ENCODE measurements at regions not wholly inside any gene's neighbourhood (a gene's known extent, or its start where the extent isn't known, plus 50 kb on each side); places are given as distances from the start of the nearest gene placed in this dataset.

DNA sequence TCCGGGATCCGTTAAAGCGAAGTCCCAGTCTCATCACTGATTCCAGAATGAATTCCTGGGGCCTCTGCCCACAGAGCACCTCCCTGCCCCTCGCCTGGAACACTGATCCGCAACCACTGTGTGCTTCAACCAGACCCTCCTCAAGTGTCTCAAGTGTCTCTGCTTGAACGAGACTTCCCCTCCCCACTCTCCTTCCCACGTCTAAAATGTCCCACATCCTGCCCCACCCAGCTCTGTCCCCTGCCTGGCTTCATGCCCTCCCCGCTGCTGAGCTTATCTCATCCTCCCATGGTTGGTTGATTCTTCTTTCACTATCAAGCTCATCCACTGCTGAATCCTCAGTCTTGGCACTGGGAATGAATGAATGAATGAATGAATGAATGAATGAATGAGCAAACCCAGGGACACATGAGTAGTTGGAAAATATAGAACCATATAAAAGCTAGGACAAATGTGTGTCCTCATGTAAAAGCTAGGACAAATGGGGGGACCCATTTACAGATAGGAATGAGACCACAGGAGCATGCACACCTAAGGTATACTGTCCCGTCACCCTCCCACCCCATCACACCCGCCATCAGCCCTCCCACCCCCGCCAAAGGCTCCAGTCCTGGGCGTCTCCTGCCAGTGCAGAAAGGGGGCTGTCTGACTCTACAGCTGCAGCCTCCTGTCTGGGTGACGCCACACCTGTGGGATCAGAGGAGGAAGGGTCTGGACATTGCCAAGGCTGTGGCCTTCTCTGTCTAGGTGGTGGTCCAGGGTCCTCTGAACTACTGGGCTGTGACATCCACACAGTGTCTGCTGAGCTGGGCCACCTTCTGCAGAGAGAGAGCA is 71.4 kb upstream of the LINC01488 start:
- no peak overlapping the region for H3K4me2 ChIP-seq (ENCODE audit: low read depth, low read length, poor library complexity, severe bottlenecking)
- no peak for DNase-seq
- H3K27ac ChIP-seq (ENCODE audit: low read length), result no peak overlapping the region
- H3K4me1 ChIP-seq (ENCODE audit: low read length), result no peaks in the 10 kb centered on the region
- no peaks in the 10 kb centered on the region for H3K36me3 ChIP-seq (ENCODE audit: insufficient read depth, low read length)
- no peaks in the 10 kb centered on the region for H4K20me1 ChIP-seq (ENCODE audit: insufficient read depth, low read depth, low read length)
- H3K27me3 ChIP-seq (ENCODE audit: low read length), result no peaks in the 10 kb centered on the region
- H3K9me2 ChIP-seq (replicated peaks; ENCODE audit: insufficient read depth, low read length), result no peaks in the 10 kb centered on the region
- H3K9me3 ChIP-seq (ENCODE audit: low read length), result no peaks in the 10 kb centered on the region
- H3K79me2 ChIP-seq (ENCODE audit: low read length), result no peaks in the 10 kb centered on the region
- H3K4me3 ChIP-seq (ENCODE audit: low read length), result no peak overlapping the region
- H3K9ac ChIP-seq (ENCODE audit: low read length), result no peak overlapping the region
- H2AFZ ChIP-seq (ENCODE audit: low read length), result no peak overlapping the region

DNA sequence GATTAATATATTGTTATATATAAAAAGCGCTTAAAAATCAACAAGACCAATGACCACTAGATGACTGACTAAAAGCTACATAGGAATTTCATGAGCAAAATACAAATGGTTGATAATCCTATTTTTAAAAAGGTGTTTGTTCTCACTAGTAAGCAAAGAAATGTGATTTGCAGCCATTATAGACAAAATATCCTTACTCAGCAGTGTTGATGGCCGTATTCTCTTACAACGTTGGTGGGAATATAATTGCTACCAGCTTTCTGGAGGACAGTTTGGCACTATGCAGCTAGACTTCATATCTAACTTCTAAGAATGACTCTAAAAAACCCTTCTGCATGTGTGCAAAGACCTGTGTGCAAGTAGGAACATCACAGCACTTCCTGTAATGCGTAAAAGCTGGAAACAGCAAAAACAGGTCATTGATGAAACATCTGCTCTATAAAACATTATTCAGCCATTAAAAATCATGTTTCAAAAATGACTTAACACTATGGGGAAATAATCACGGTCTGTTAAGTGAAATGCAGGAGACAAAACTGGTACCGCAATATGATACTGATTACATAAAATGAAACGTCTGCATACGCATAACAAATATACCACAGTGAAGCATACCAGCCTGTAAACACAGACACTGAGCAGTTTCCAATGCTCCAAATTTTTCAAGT is 70.1 kb upstream of the LINC01488 start:
- no peaks in the 10 kb centered on the region for H3K9me2 ChIP-seq (replicated peaks; ENCODE audit: insufficient read depth, low read length)
- DNase-seq, result no peak
- no peak overlapping the region for H2AFZ ChIP-seq (ENCODE audit: low read length)
- H3K27me3 ChIP-seq (ENCODE audit: low read length), result no peaks in the 10 kb centered on the region
- H3K27ac ChIP-seq (ENCODE audit: low read length), result no peak overlapping the region
- no peaks in the 10 kb centered on the region for H4K20me1 ChIP-seq (ENCODE audit: insufficient read depth, low read depth, low read length)
- H3K4me3 ChIP-seq (ENCODE audit: low read length), result no peak overlapping the region
- H3K9me3 ChIP-seq (ENCODE audit: low read length), result no peaks in the 10 kb centered on the region
- no peaks in the 10 kb centered on the region for H3K4me1 ChIP-seq (ENCODE audit: low read length)
- no peaks in the 10 kb centered on the region for H3K79me2 ChIP-seq (ENCODE audit: low read length)
- no peaks in the 10 kb centered on the region for H3K36me3 ChIP-seq (ENCODE audit: insufficient read depth, low read length)
- H3K9ac ChIP-seq (ENCODE audit: low read length), result no peak overlapping the region
- H3K4me2 ChIP-seq (ENCODE audit: low read depth, low read length, poor library complexity, severe bottlenecking), result no peak overlapping the region

DNA sequence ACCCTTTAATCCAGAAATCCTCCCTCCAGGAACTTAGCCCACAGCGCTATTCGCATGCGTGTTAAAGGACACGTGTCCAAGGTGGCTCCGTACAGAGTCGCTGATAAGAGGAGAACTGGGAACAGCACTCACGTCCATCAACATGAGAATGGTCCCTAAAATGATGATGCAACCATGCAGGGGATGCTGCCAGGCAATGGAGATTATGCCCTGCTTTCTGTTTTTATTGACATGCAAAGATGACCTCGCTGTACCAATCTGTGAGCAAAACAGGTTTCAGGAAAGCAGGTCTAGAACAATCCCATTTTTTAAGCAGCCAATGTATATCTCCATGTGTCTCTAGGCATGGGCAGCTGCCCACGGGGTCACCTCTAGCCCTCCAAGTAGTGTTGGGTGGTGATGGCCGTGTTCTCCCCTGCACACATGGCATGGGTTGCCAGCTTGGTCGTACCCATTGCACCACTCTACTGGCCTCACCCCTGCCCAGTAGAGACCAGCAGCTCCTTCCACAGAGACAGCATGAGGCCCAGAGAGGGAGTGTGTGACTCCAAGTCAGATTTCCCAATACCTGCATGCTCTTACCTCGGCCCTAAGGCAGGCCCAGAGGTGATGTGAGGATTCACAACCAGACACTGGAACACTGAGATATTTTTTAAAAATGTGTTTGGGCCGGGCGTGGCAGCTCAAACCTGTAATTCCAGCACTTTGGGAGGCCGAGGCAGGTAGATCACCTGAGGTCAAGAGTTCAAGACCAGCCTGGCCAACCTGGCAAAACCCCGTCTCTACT is 68.3 kb upstream of the LINC01488 start:
- Histone ChIP-seq H4K20me1 (ENCODE audit: insufficient read depth, low read depth, low read length) (no peaks in the 10 kb centered on the region), H3K9me3 (ENCODE audit: low read length) (no peaks in the 10 kb centered on the region), H3K4me1 (ENCODE audit: low read length) (no peaks in the 10 kb centered on the region), H3K79me2 (ENCODE audit: low read length) (no peaks in the 10 kb centered on the region), H3K9ac (ENCODE audit: low read length) (no peak overlapping the region), H3K9me2 (replicated peaks; ENCODE audit: insufficient read depth, low read length) (no peaks in the 10 kb centered on the region), H3K27ac (ENCODE audit: low read length) (no peak overlapping the region), H3K4me3 (ENCODE audit: low read length) (no peak overlapping the region), H3K36me3 (ENCODE audit: insufficient read depth, low read length) (no peaks in the 10 kb centered on the region), H3K27me3 (ENCODE audit: low read length) (no peaks in the 10 kb centered on the region), H3K4me2 (ENCODE audit: low read depth, low read length, poor library complexity, severe bottlenecking) (no peak overlapping the region), H2AFZ (ENCODE audit: low read length) (no peak overlapping the region)
- DNase-seq, result no peak

DNA sequence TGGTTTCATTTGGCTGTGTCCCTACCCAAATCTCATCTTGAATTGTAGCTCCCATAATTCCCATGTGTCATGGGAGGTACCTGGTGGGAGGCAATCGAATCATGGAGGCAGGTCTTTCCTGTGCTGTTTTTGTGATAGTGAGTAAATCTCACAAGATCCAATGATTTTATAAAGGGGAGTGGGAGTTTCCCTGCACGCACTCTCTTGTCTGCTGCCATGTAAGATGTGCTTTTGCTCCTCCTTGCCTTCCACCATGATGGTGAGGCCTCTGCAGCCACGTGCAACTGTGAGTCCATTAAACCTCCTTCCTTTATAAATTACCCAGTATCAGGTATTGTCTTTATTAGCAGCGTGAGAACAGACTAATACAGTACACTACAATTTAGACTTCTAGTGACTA is 67.5 kb upstream of the LINC01488 start:
- Histone ChIP-seq H3K4me1 (ENCODE audit: low read length) (no peaks in the 10 kb centered on the region), H3K9ac (ENCODE audit: low read length) (no peak overlapping the region), H3K79me2 (ENCODE audit: low read length) (no peaks in the 10 kb centered on the region), H4K20me1 (ENCODE audit: insufficient read depth, low read depth, low read length) (no peaks in the 10 kb centered on the region), H3K27me3 (ENCODE audit: low read length) (no peaks in the 10 kb centered on the region), H3K36me3 (ENCODE audit: insufficient read depth, low read length) (no peaks in the 10 kb centered on the region), H3K9me2 (replicated peaks; ENCODE audit: insufficient read depth, low read length) (no peaks in the 10 kb centered on the region), H3K4me2 (ENCODE audit: low read depth, low read length, poor library complexity, severe bottlenecking) (no peak overlapping the region), H2AFZ (ENCODE audit: low read length) (no peak overlapping the region), H3K9me3 (ENCODE audit: low read length) (no peaks in the 10 kb centered on the region), H3K27ac (ENCODE audit: low read length) (no peak overlapping the region), H3K4me3 (ENCODE audit: low read length) (no peak overlapping the region)
- no peak for DNase-seq

DNA sequence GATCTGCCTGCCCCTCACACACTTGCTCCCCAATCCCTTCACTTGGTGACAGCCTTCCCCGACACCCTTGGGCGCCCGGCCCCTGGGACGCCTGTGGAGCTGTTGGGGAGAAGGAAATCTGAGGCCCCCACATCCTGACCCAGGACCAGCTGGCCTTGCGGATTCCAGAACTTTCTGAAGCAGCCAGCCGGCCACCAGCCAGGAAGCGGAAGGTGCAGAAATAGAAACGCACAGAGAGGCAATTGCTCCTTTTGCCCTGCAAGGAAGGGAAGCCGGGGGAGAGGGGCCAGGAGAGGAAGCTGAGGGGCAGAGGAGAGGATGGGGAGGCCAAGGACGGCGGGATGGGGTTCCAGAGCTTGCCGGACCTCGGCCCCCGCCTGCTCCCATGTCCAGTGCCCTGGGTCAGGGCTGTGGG is 66.7 kb upstream of the LINC01488 start:
- H3K79me2 ChIP-seq (ENCODE audit: low read length), result no peaks in the 10 kb centered on the region
- H3K4me1 ChIP-seq (ENCODE audit: low read length), result no peaks in the 10 kb centered on the region
- no peak overlapping the region for H3K9ac ChIP-seq (ENCODE audit: low read length)
- H2AFZ ChIP-seq (ENCODE audit: low read length), result no peak overlapping the region
- no peaks in the 10 kb centered on the region for H3K9me3 ChIP-seq (ENCODE audit: low read length)
- no peak overlapping the region for H3K27ac ChIP-seq (ENCODE audit: low read length)
- no peaks in the 10 kb centered on the region for H3K9me2 ChIP-seq (replicated peaks; ENCODE audit: insufficient read depth, low read length)
- H3K4me2 ChIP-seq (ENCODE audit: low read depth, low read length, poor library complexity, severe bottlenecking), result no peak overlapping the region
- H3K4me3 ChIP-seq (ENCODE audit: low read length), result no peak overlapping the region
- no peaks in the 10 kb centered on the region for H3K27me3 ChIP-seq (ENCODE audit: low read length)
- no peaks in the 10 kb centered on the region for H4K20me1 ChIP-seq (ENCODE audit: insufficient read depth, low read depth, low read length)
- H3K36me3 ChIP-seq (ENCODE audit: insufficient read depth, low read length), result no peaks in the 10 kb centered on the region
- no peak for DNase-seq

DNA sequence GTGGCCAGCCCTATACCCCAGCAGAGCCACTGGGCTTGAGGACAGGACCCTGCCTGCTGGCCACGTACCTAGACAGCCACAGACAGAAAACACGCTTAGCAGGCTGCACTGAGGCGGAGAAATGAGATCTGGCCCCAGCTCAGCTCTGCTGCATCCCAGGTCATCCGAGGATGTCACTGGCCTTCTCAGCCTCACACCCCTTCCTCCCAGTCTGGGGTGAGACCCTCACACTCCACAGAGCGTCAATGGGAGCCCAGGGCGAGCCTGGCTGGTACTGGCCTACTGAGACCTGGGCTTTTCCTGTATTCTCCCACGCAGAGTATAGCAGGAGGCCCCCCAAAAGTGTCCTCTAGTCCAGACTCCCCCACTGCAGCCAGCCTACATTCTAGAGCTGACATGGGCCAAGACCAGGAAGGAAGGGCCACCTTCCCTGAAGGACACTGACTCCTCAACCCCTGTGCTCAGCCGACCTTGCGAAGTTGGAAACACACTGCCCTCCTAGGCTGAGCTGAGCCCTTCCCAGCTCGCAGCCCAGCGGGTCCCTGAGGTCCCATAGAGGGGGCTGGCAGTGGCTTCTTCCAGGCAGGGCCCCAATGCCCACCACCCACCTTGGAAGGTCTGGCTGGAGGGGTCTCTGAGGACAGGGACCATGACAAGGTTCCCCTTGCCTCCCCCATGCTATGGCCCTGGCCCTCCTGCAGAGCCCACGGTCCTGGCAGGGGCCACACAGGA is 65.9 kb upstream of the LINC01488 start:
- Histone ChIP-seq H3K9ac (ENCODE audit: low read length) (no peak overlapping the region), H2AFZ (ENCODE audit: low read length) (no peak overlapping the region), H3K4me2 (ENCODE audit: low read depth, low read length, poor library complexity, severe bottlenecking) (no peak overlapping the region), H3K4me1 (ENCODE audit: low read length) (no peaks in the 10 kb centered on the region), H3K27ac (ENCODE audit: low read length) (no peak overlapping the region), H3K27me3 (ENCODE audit: low read length) (no peaks in the 10 kb centered on the region), H3K4me3 (ENCODE audit: low read length) (no peak overlapping the region), H3K9me3 (ENCODE audit: low read length) (no peaks in the 10 kb centered on the region), H3K79me2 (ENCODE audit: low read length) (no peaks in the 10 kb centered on the region), H4K20me1 (ENCODE audit: insufficient read depth, low read depth, low read length) (no peaks in the 10 kb centered on the region), H3K36me3 (ENCODE audit: insufficient read depth, low read length) (no peaks in the 10 kb centered on the region), H3K9me2 (replicated peaks; ENCODE audit: insufficient read depth, low read length) (no peaks in the 10 kb centered on the region)
- no peak for DNase-seq

DNA sequence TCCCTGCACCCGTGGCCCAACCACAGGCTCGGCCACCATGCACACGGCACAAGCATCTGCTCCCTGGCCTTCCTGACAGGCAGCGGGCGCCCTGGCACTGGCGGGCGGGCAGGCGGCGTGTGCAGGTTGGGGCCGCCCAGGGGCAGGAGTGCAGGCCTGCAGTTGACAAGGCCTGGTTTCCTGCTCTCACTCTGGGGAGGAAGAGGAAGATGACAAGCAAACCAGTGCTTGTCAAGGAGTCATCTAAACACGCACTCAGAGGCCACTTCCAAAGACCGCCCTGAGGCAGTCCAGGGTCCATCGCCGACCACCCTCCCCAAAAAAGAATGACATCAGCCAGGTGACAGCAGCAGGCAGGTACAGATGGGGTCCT is 65.3 kb upstream of the LINC01488 start:
- Histone ChIP-seq H3K4me2 (ENCODE audit: low read depth, low read length, poor library complexity, severe bottlenecking) (no peak overlapping the region), H3K79me2 (ENCODE audit: low read length) (no peaks in the 10 kb centered on the region), H4K20me1 (ENCODE audit: insufficient read depth, low read depth, low read length) (no peaks in the 10 kb centered on the region), H2AFZ (ENCODE audit: low read length) (no peak overlapping the region), H3K9me3 (ENCODE audit: low read length) (no peaks in the 10 kb centered on the region), H3K36me3 (ENCODE audit: insufficient read depth, low read length) (no peaks in the 10 kb centered on the region), H3K4me3 (ENCODE audit: low read length) (no peak overlapping the region), H3K27me3 (ENCODE audit: low read length) (no peaks in the 10 kb centered on the region), H3K9me2 (replicated peaks; ENCODE audit: insufficient read depth, low read length) (no peaks in the 10 kb centered on the region), H3K9ac (ENCODE audit: low read length) (no peak overlapping the region), H3K27ac (ENCODE audit: low read length) (no peak overlapping the region), H3K4me1 (ENCODE audit: low read length) (no peaks in the 10 kb centered on the region)
- no peak for DNase-seq

Measured in Karpas-422 (cell line).